NCI-H748 (cell line): ENCODE measurements at regions not wholly inside any gene's neighbourhood (a gene's known extent, or its start where the extent isn't known, plus 50 kb on each side); places are given as distances from the start of the nearest gene placed in this dataset.
A peak's percentile ranks its signal among the peaks of the same experiment; 100 is the strongest.

Experiments
- DNase-seq: peaks from one replicate; lab custom pipeline; 2025; ENCODE audit not compliant: unreplicated experiment; lab: John Stamatoyannopoulos, UW

DNA sequence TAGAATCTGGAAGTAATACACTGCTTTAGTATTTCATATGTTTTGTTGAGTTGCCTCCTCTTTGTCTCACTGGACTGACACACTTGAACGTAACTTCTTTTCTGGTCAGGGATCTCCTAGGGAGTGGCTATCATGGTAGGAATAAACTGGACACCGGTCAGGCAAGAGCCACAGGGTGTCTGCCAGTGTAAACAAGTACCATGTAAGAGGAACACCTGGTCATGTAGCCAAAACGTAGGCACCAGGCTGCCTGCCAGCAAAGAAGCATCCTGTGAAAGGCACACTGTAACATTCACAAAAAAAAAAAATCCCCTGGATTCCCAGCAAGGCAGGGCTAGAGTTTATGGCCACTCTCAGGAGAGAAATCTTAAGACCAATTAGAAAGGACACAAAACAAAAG, 372.8 kb upstream of the RND3 start:
- peak; percentile 51 for DNase-seq

DNA sequence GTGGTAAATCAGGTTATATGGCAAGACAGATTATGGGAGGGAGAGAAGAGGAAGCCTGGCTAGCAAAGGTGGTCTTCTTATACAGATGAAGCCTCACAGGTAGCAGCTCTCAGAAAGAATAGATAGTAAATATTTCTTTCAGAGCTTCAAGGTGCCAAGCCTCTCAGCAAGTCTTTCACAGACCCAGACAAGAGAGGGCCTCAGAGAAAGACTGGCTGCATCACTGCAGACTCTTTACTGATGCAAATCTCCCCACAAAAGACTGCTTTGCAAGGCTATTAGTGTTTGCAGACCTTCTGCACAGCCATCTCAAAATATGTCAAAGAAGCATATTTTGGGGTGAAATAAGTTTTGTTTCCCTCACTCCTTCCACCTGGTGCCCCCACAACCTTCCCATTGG, 372.4 kb upstream of the RND3 start:
- no peak for DNase-seq

GRCh38 chr2:150859162-150859561, 371.7 kb upstream of the RND3 start:
- DNase-seq, result no peak

DNA sequence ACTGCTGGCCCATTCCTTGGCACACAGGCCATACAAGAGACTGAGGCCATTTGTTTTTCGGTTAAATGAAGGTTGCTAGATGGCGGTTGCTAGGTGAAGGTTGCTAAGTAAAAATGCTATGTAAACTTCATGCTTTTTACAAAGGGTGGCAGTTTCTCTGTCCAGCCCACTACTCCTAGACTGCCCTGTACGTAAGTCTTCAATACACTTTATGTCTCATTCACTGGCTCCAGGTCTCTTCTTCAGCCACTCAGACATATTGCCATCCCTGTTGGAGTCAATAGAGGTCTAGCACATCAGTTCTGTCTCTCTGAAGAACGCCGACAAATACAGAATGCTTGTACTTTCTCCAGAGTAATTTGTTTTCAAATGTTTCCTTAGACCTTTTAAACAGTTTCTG, 370.9 kb upstream of the RND3 start:
- DNase-seq, result peak; percentile 6

GRCh38 chr2:150856596-150857281, 369.3 kb upstream of the RND3 start:
- no peak for DNase-seq

DNA sequence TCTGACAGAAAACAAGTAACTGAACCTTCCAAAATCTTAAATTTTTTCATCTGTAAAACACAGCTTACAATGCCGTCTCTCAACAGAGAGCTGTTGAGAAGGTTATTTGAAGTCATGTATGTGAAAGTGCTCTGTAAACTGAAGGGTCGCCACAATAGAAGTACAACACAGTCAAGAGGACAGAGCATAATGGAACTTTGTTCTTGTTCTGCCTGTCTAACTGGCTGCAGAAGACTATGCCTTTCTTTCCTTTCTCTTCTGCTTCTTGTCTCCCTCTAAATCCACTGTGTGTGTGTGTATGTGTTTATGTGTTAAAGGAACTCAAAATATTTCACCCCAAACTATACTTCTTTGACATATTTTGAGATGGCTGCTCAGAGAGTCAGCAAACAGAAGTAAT, 365.8 kb upstream of the RND3 start:
- no peak for DNase-seq

GRCh38 chr2:150850641-150851040, 363.2 kb upstream of the RND3 start:
- no peak for DNase-seq

- no peak for DNase-seq
These were observed 360.1 kb upstream of the RND3 start for GRCh38 chr2:150847578-150847977.

GRCh38 chr2:150846691-150847090, 359.2 kb upstream of the RND3 start:
- no peak for DNase-seq

DNA sequence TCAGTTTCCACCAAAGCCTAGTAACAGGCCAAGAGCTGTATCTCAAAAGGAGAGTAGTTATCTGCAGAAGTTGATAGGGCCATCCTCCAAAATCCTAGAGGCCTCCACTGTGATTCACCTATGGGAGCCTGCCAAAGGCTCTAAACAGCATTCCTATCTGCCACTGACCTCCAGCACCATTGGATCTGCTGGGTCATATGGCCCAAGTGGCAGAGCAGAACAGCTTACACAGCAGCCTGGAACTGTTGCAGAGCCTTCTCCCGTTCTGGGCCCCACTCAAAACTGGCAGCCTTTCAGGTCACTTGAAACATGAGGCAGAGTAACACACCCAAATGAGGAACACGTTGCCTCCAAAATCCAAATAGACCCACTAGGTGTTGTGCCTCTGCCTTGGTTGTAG, 345.2 kb upstream of the RND3 start:
- no peak for DNase-seq

DNA sequence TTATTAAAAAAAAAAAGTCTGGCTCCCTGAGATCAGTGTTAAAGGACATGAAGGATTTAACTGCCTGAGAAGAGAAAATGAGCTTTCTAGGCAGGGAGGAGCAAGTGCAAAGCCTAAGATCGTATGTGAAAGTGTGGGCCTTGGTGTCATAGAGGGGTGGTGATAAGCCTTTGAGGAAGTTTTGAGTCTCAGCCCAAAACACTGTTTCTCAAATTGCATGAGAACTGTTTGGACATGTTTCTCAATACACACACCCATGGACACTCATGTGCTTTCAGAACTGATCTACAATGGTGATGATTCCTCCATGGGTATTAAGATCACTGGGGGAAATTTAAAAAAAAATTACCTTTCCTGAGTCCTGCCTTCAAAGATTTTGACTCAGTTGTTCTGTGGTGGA, 336.7 kb upstream of the RND3 start:
- no peak for DNase-seq

GRCh38 chr2:150817422-150817821, 330.0 kb upstream of the RND3 start:
- DNase-seq, result no peak

GRCh38 chr2:150812664-150813367, 325.3 kb upstream of the RND3 start:
- DNase-seq, result peak; percentile 15

DNA sequence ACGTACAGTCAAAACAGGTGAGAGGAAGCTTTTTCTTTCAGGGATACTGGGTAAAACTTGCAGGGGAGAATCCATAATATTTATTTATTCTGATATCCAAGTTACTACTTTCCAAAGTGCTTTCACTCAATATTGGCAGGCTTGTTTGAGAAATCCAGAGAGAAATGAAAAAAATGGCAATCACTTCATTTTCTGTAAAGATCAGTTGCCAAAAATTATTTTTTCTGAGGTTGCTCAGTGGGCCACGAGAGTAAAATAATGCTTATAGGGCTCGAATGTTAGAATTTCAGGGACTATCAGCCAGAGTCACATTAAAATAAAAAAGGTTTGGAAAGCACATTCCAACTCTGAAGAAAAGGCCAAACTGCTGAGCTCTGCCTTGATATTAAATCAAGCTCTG, 324.6 kb upstream of the RND3 start:
- no peak for DNase-seq

DNA sequence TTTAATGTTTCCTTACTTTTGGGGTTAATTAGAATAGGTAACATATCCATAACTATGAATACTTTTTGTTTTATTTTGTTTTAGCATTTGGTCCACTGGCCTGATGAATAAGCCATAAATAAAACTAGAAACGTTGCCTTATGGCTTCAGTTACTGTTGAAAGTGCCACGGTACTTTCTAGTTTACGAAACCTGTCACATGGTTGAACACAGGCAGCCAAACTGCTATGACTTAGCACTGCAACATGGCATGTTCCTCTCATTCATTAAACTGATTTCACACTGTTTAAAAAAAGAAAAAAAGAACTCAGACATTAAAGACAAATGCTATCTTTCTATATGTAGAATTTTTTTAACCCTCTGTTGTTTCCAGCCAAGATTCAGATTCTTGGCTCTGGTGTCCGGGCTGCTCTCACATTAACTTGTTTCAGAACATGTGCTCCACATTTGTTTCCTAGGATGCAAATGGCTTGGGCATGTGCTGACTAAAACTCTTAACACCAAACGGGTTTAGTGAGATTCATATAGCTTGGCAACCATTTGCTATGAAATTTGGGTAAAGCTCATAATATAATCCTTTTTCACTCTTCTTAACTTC, 323.9 kb upstream of the RND3 start:
- DNase-seq, result no peak

- DNase-seq, result no peak
These were observed 321.6 kb upstream of the RND3 start for GRCh38 chr2:150809103-150809502.

DNA sequence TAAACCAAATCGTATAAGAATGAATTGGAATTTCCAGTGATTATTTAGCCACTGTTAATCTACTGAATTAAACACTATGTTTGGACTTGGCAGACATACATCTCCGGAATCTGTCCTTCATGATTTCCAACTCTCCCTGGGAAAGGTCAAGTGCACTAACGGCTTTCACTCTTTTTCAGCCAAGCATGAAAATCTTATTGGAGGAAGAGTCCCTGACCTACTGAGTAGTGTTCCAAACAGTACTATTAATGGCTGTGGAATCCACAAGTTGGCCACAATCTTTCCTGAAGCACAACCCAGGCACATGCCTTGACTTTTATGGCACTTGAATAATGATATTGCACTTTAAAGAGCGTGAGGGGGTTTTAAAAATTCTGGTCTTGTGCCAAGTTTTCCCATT, 318.9 kb upstream of the RND3 start:
- DNase-seq, result no peak

GRCh38 chr2:150803689-150804398, 316.4 kb upstream of the RND3 start:
- DNase-seq, result no peak

DNA sequence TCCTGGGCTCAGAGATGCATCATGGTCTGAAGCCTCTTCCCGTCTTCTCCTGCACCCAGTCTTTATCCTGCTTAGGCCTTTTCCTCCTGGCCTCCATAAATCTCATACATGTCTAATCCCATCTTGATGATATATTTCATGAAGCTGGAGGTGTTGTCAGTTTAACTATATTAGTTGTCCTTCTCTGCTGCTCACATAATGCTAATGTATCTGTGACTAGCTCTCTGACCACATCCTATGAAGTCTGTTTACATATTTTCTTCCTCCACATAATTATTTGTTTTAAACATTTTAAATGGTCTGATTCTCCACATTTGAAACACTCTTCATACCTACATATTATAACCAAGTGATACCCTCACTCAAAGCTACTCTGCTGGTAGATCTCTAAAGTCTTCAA, 315.2 kb upstream of the RND3 start:
- no peak for DNase-seq

GRCh38 chr2:150796236-150796635, 308.8 kb upstream of the RND3 start:
- peak; percentile 42 for DNase-seq

GRCh38 chr2:150792780-150793300, 305.4 kb upstream of the RND3 start:
- no peak for DNase-seq

DNA sequence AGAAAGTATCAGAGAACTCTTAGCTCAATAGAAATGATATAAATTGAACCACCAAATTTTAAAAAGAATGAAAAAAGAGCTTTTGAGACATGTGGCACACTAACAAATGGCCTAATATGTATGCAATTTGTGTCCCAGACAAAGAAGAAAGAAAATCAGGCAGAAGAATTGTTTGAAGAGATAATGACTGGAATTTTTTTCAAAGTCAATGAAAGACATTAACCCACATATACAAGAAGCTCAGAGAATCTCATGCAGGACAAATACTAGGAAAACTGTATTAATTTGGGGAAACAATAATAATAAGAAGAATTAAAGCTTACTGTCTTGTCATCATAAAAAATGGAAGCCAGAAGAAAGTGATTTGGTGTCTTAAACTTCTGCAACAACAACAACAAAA, 304.1 kb upstream of the RND3 start:
- no peak for DNase-seq
